HCT116 (cell line): ENCODE measurements at regions not wholly inside any gene's neighbourhood (a gene's known extent, or its start where the extent isn't known, plus 50 kb on each side); places are given as distances from the start of the nearest gene placed in this dataset.

Experiments
- ATAC-seq: fragments of 200-7000 bp; cut with Tn5 transposase; 2 replicates; pipeline ENCODE4 v1.9.1; 2020; ENCODE audit warnings: mild to moderate bottlenecking, moderate library complexity
- BruUV-seq: library from RNA; stranded (reverse); fragments of 400-500 nt; replicated peaks from 2 replicates; lab custom pipeline; 2021; lab: Mats Ljungman, UMichigan
- CTCF ChIA-PET: fragments of 300-600 bp; sonication (Branson Sonifier 250); formaldehyde crosslinking; loops from one replicate; lab custom pipeline; 2021; ENCODE audit warnings: antibody characterized with exemption; lab: Charles Lee
- POLR2A ChIA-PET: fragments of 300-600, 350-600 bp; sonication (Branson Sonifier 250); formaldehyde crosslinking; loops from one replicate; lab custom pipeline; 2021; ENCODE audit warnings: antibody characterized with exemption; lab: Charles Lee
- RAD21 ChIA-PET, 2 experiments: fragments of 300-600 bp; sonication (Branson Sonifier 250); formaldehyde crosslinking; loops; one replicate each; lab custom pipeline; 2023; ENCODE audit warnings: low total read pairs in 2 of 2; ENCODE audit not compliant: uncharacterized antibody in 2 of 2, unreplicated experiment in 2 of 2, low non-redundant PET in 1 of 2; lab: Charles Lee
- DNase-seq: peaks from one replicate; pipeline ENCODE4 v3.0.0-alpha.2; 2010; ENCODE audit warnings: low read depth, low spot score
- H2AFZ ChIP-seq: fragments of 200-600 bp; shearing (Covaris generic), sonication (generic); 2 replicates; pipeline ENCODE4 v1.6.1; 2017; ENCODE audit warnings: low read depth, mixed run types, mixed read lengths, antibody characterized with exemption, low read length; ENCODE audit not compliant: poor library complexity, severe bottlenecking
- H3K27ac ChIP-seq: 2 replicates; pipeline ENCODE4 v1.5.1; 2012; ENCODE audit warnings: low read depth, low read length
- H3K27me3 ChIP-seq: fragments of 200-600 bp; sonication (generic); 2 replicates; pipeline ENCODE4 v1.6.1; 2016; ENCODE audit warnings: mixed run types, low read length, mixed read lengths; ENCODE audit not compliant: insufficient read depth
- H3K36me3 ChIP-seq, 2 experiments: fragments of 200-500 bp in 1 of 2; fragments of 200-600 bp in 1 of 2; sonication (Bioruptor generic) in 1 of 2; sonication (generic) in 1 of 2; 2 replicates each; pipeline versions ENCODE4 v1.5.1 to v1.6.1; 2014 to 2016; ENCODE audit warnings: low read length in 2 of 2, inconsistent platforms in 1 of 2, mixed read lengths in 1 of 2, mixed run types in 1 of 2; ENCODE audit not compliant: insufficient read depth in 2 of 2, control insufficient read depth in 1 of 2
- H3K4me1 ChIP-seq, 2 experiments: fragments of 200-600 bp in 1 of 2; sonication (generic) in 1 of 2; 2 replicates each; pipeline versions ENCODE4 v1.5.1 to v1.6.1; 2012 to 2017; ENCODE audit warnings: low read length in 2 of 2, inconsistent platforms in 1 of 2, mild to moderate bottlenecking in 1 of 2, mixed read lengths in 1 of 2, mixed run types in 1 of 2, moderate library complexity in 1 of 2; ENCODE audit not compliant: insufficient read depth in 2 of 2, control insufficient read depth in 1 of 2
- H3K4me2 ChIP-seq: fragments of 200-600 bp; sonication (generic); 2 replicates; pipeline ENCODE4 v1.6.1; 2017; ENCODE audit warnings: mixed run types, low read length, mixed read lengths
- H3K4me3 ChIP-seq, 2 experiments: fragments of 200-600 bp in 1 of 2; sonication (generic) in 1 of 2; replicated peaks in 1 of 2; 2 replicates each; pipeline ENCODE4 v1.5.1; 2011 to 2016; ENCODE audit warnings: low read length in 2 of 2, control low read depth in 1 of 2, low read depth in 1 of 2, mild to moderate bottlenecking in 1 of 2, mixed read lengths in 1 of 2, mixed run types in 1 of 2
- H3K79me2 ChIP-seq: fragments of 200-600 bp; sonication (generic); 2 replicates; pipeline ENCODE4 v1.6.1; 2017; ENCODE audit warnings: mild to moderate bottlenecking, mixed run types, low read length, moderate library complexity, mixed read lengths; ENCODE audit not compliant: insufficient read depth
- H3K9ac ChIP-seq: fragments of 200-600 bp; sonication (generic); 2 replicates; pipeline ENCODE4 v1.6.1; 2016; ENCODE audit warnings: low read length, mixed read lengths
- H3K9me2 ChIP-seq: fragments of 200-600 bp; sonication (generic), shearing (Covaris generic); 2 replicates; pipeline ENCODE4 v1.6.1; 2017; ENCODE audit warnings: mixed run types, mild to moderate bottlenecking, moderate library complexity; ENCODE audit not compliant: insufficient read depth
- H3K9me3 ChIP-seq, 2 experiments: fragments of 200-500 bp in 1 of 2; fragments of 200-600 bp in 1 of 2; sonication (Bioruptor generic) in 1 of 2; sonication (generic) in 1 of 2; 2 replicates each; pipeline ENCODE4 v1.6.1; 2014 to 2017; ENCODE audit warnings: low read length in 2 of 2, mixed read lengths in 2 of 2, inconsistent platforms in 1 of 2, low read depth in 1 of 2, mild to moderate bottlenecking in 1 of 2, mixed run types in 1 of 2, moderate library complexity in 1 of 2; ENCODE audit not compliant: control insufficient read depth in 1 of 2, insufficient read depth in 1 of 2
- H4K20me1 ChIP-seq: fragments of 200-600 bp; sonication (generic), shearing (Covaris generic); 2 replicates; pipeline ENCODE4 v1.6.1; 2017; ENCODE audit warnings: mixed run types, mild to moderate bottlenecking, moderate library complexity; ENCODE audit not compliant: insufficient read depth
- EGR1 ChIP-seq: IDR thresholded peaks from 2 replicates; pipeline ENCODE4 v1.6.1; 2012; ENCODE audit warnings: low read depth
- ELF1 ChIP-seq: IDR thresholded peaks from 2 replicates; pipeline ENCODE4 v1.6.1; 2012; ENCODE audit warnings: low read depth, borderline replicate concordance
- EZH2 ChIP-seq: fragments of 200-600 bp; sonication (generic); IDR thresholded peaks from 2 replicates; pipeline ENCODE4 v1.6.1; 2017; ENCODE audit warnings: antibody characterized with exemption, mixed run types
- EZH2phosphoT487 ChIP-seq: fragments of 200-600 bp; IDR thresholded peaks from 2 replicates; pipeline ENCODE4 v1.6.1; 2018; ENCODE audit warnings: antibody characterized with exemption, borderline replicate concordance
- FOSL1 ChIP-seq: IDR thresholded peaks from 2 replicates; pipeline ENCODE4 v1.6.1; 2012; ENCODE audit warnings: low read depth
- JUND ChIP-seq: IDR thresholded peaks from 2 replicates; pipeline ENCODE4 v1.6.1; 2012
- MAX ChIP-seq: IDR thresholded peaks from 2 replicates; pipeline ENCODE4 v1.6.1; 2012
- POLR2A ChIP-seq: IDR thresholded peaks from 2 replicates; pipeline ENCODE4 v1.7.0; 2011; ENCODE audit warnings: borderline replicate concordance; ENCODE audit not compliant: insufficient read depth, insufficient read length; ENCODE audit errors: extremely low read depth
- POLR2AphosphoS5 ChIP-seq: IDR thresholded peaks from 2 replicates; pipeline ENCODE4 v1.6.1; 2011; ENCODE audit warnings: mild to moderate bottlenecking, low read depth, low read length, moderate library complexity
- RAD21 ChIP-seq: IDR thresholded peaks from 2 replicates; pipeline ENCODE4 v1.6.1; 2012; ENCODE audit warnings: low read depth, mild to moderate bottlenecking
- SIN3A ChIP-seq: IDR thresholded peaks from 2 replicates; pipeline ENCODE4 v1.6.1; 2012; ENCODE audit warnings: low read depth
- SP1 ChIP-seq: IDR thresholded peaks from 2 replicates; pipeline ENCODE4 v1.6.1; 2012; ENCODE audit warnings: low read depth
- SRF ChIP-seq: IDR thresholded peaks from 2 replicates; pipeline ENCODE4 v1.6.1; 2012; ENCODE audit warnings: low read depth
- YY1 ChIP-seq: IDR thresholded peaks from 2 replicates; pipeline ENCODE4 v1.6.1; 2011; ENCODE audit warnings: low read length, low read depth, moderate library complexity, mild to moderate bottlenecking; ENCODE audit not compliant: insufficient replicate concordance; ENCODE audit errors: extremely low read depth
- intact Hi-C: fragments of 100-400 bp; cut with micrococcal nuclease; formaldehyde crosslinking; loops from 2 replicates; pipeline ENCODE4 v1.10.0; 2022

GRCh38 chr2:209314653-209315052 is 109.2 kb upstream of the MAP2 start (continued):
- TF ChIP-seq POLR2AphosphoS5 (no peak), ELF1 (no peak)

GRCh38 chr2:209316141-209316540 is 107.7 kb upstream of the MAP2 start:
- ChIA-PET RAD21 (no interaction called here), CTCF (no interaction called here), POLR2A (no interaction called here)
- H3K36me3 ChIP-seq: no peaks in the 10 kb centered on the region
- H3K4me1 ChIP-seq: no peaks in the 10 kb centered on the region
- no peak overlapping the region for H3K9ac ChIP-seq
- no peak overlapping the region for H2AFZ ChIP-seq
- no peaks in the 10 kb centered on the region for H3K9me2 ChIP-seq
- BruUV-seq: no TSS peak
- TF ChIP-seq RAD21 (no peak), MAX (no peak), YY1 (no peak), SP1 (no peak), POLR2AphosphoS5 (no peak), JUND (no peak), POLR2A (no peak), SRF (no peak), SIN3A (no peak), ELF1 (no peak)
- intact Hi-C loops: no loop called here
- no peaks in the 10 kb centered on the region for H3K27me3 ChIP-seq
- DNase-seq: no peak
- no peak overlapping the region for H3K27ac ChIP-seq
- no peaks in the 10 kb centered on the region for H3K79me2 ChIP-seq
- H3K9me3 ChIP-seq: no peaks in the 10 kb centered on the region
- no peak for ATAC-seq
- no peak overlapping the region for H3K4me3 ChIP-seq
- no peaks in the 10 kb centered on the region for H4K20me1 ChIP-seq
- H3K4me2 ChIP-seq: no peak overlapping the region

- H3K9me2 ChIP-seq: no peaks in the 10 kb centered on the region
- H4K20me1 ChIP-seq: no peaks in the 10 kb centered on the region
- no peak overlapping the region for H3K9ac ChIP-seq
- H3K36me3 ChIP-seq: no peaks in the 10 kb centered on the region
- intact Hi-C loops: loop anchor here (2.0 to 5.0 kb wide), 2 partner anchors 499 to 854 kb away; no protein-coding TSS in a partner anchor
- no peak overlapping the region for H2AFZ ChIP-seq
- no peak overlapping the region for H3K27ac ChIP-seq
- ChIA-PET POLR2A (no interaction called here), RAD21 (no interaction called here), CTCF (interaction anchor here (0.9 to 2.3 kb wide), 3 partner anchors 113 to 926 kb away, joined by 3 to 12 read pairs (median 6); no protein-coding TSS in a partner anchor)
- no peak overlapping the region for H3K4me3 ChIP-seq
- TF ChIP-seq EGR1 (no peak), YY1 (no peak), EZH2 (no peak), RAD21 (no peak), EZH2phosphoT487 (no peak), FOSL1 (no peak)
- no peaks in the 10 kb centered on the region; a peak in 1 of 4 replicates for H3K4me1 ChIP-seq
- ATAC-seq (no peak), DNase-seq (no peak)
- H3K27me3 ChIP-seq: no peaks in the 10 kb centered on the region
- no TSS peak for BruUV-seq
- H3K79me2 ChIP-seq: no peaks in the 10 kb centered on the region
- no peak overlapping the region for H3K4me2 ChIP-seq
- H3K9me3 ChIP-seq: no peaks in the 10 kb centered on the region
Measured at GRCh38 chr2:209321076-209321475, 102.8 kb upstream of the MAP2 start.
